C4-2B (cell line): ENCODE measurements at regions not wholly inside any gene's neighbourhood (a gene's known extent, or its start where the extent isn't known, plus 50 kb on each side); places are given as distances from the start of the nearest gene placed in this dataset.

ENCODE experiments used
- H3K27ac ChIP-seq: fragments of 450-650 bp; 2 replicates; pipeline ENCODE4 v1.5.1; 2017
- ZFX ChIP-seq: fragments of 450-650 bp; IDR thresholded peaks from 2 replicates; pipeline ENCODE4 v1.6.1; 2017
- TF ChIP-seq, protein P1 (sequence below): fragments of 450-650 bp; conservative IDR thresholded peaks from 2 replicates; pipeline ENCODE4 v1.5.1; 2017; ENCODE audit warnings: mild to moderate bottlenecking

DNA sequence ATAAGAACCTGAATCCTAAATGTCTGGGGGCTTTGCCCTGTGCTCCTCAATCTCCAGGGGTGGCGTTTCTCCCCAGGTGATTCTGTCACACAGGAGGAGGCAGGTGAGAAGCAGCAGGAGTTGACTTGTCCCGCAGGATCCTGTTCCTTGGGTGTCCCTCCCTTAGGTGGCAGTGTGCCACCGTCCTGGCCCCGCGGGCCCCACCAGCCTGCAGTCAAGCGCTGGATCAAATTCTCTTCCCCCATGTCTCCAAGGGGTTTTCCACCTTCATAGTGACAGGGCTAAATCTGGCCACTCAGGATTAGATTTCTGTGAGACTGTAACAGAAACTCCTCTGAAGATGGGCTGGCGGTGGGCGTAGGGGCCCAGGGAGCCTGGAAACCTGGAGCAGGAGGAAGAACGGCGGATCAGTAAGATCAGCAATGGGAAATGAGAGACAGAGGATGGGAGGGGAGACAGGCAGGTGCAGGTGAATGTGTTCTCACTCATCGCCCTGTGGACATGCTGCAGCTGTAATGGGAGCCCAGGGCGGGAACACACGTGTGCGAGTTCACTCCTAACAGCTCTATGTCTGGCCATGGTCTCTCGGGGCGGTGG is 329.2 kb upstream of the COBL start:
- H3K27ac ChIP-seq = no peak overlapping the region
- TF ChIP-seq ZFX = no peak
- TF ChIP-seq, protein P1, sequence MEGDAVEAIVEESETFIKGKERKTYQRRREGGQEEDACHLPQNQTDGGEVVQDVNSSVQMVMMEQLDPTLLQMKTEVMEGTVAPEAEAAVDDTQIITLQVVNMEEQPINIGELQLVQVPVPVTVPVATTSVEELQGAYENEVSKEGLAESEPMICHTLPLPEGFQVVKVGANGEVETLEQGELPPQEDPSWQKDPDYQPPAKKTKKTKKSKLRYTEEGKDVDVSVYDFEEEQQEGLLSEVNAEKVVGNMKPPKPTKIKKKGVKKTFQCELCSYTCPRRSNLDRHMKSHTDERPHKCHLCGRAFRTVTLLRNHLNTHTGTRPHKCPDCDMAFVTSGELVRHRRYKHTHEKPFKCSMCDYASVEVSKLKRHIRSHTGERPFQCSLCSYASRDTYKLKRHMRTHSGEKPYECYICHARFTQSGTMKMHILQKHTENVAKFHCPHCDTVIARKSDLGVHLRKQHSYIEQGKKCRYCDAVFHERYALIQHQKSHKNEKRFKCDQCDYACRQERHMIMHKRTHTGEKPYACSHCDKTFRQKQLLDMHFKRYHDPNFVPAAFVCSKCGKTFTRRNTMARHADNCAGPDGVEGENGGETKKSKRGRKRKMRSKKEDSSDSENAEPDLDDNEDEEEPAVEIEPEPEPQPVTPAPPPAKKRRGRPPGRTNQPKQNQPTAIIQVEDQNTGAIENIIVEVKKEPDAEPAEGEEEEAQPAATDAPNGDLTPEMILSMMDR = no peak

DNA sequence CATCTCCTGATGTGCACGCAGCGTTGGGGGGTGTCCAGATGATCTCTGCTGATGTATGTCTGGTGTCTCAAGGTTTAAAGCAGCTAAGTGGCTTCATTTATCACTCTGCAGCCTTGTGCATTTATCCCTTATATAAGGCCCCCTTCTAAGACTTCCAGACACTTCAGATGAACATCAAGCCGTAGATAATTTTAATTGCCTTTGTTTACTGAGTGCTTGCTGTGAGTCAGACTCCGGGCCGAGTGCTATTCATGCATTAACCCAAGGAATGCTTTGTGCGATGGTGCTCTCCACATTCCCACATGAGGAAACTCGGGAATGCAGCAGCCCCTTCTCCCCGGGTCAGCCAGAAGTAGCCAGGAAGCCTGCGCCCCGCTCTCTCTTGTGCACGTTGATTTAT is 328.6 kb upstream of the COBL start:
- peak overlapping the region; percentile 57 for H3K27ac ChIP-seq
- no peak for TF ChIP-seq ZFX
- TF ChIP-seq, protein P1 = no peak

DNA sequence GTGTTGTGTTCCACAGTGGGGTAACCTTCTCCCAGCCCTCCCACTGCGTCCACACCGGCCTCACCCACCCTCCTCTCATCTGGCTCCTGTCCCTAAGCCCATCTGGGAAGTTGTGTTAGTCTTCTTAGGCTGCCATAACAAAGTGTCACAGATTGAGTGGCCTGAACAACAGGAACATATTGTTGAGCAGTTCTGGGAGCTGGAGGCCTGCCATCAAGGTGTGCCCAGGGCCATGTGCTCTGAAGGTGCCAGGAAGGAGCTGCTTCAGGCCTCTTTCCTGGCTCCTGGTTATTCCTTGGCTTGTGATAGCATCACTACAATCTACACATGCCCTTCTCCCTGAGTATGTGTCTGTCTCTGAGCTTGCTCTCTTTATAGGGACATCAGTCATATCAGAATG is 327.6 kb upstream of the COBL start:
- H3K27ac ChIP-seq = peak overlapping the region; percentile 57
- no peak for TF ChIP-seq ZFX
- TF ChIP-seq, protein P1 = no peak

DNA sequence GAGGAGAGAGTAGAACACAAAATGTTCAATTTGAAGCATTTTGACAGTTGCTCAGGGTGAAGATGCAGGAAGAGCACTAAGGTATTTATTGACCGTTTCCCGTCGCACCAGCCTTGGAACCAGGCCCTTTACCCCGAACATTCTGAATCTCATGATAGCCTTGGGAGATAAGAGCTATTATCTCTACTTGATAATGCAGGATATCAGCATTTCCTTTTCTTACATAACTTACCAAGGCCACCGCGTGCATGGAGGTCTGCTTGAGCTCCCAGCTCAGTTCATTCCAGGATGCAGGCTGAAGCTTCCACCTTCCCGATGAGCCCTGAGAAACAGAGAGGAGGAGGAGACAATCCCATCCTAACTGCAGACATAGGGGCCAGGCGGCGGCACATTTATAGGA is 324.2 kb upstream of the COBL start:
- peak overlapping the region; percentile 30; the same call in 1 of the 2 replicates for H3K27ac ChIP-seq
- TF ChIP-seq, protein P1 = no peak
- no peak for TF ChIP-seq ZFX

DNA sequence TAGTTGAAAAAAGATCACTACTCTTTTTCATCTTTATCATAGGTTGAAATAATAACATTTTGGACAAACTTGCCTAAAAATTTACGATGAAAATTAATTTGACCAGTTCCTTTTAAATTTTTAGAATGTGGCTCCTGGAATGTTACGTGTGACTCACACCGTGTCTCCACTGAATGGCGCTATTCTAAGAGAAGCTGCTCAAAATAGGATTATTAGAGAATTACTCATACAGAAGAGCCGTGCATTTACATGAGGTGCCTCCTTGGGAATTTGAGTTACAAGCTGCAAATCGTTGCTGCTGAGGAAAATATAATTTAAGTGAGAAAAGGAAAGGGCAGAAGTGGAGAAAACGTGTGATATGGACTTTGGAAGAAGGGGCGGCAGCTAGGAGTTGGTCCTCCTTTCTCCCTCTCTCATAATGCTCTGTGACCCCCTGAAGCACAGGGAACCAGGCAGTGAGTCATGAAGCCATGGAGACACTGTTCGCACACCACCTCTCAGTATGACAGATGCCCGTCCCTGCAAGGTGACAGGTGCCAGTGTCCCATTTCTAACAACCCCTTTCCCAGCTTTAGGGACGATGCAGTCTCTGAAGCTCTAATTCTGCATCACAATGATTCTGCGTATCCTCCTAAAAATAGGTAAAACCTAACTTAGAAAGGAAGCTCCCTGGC is 323.2 kb upstream of the COBL start:
- TF ChIP-seq, protein P1 = no peak
- TF ChIP-seq ZFX = no peak
- peak overlapping the region; percentile 30; the same call in 1 of the 2 replicates for H3K27ac ChIP-seq

DNA sequence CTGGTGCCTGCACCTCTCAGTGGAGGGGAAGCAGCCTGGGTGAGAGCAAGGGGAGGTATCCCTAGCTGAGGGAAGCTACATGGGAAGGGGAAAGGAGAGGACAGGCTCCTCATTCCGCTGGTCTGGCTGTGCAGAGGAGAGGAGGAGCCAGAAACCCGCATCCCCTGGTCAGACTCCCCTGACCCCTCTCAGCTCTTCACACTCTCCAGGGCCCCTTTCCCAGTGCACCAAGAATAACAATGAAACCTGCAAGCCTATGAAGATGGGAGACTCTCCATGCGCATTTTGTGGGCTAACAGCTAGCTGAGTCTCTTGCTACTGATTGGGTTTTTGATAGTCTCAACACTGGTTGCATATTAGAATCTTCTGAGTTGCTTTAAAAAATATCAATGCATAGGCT is 319.9 kb upstream of the COBL start:
- H3K27ac ChIP-seq = peak overlapping the region; percentile 73
- TF ChIP-seq, protein P1 = no peak
- no peak for TF ChIP-seq ZFX

DNA sequence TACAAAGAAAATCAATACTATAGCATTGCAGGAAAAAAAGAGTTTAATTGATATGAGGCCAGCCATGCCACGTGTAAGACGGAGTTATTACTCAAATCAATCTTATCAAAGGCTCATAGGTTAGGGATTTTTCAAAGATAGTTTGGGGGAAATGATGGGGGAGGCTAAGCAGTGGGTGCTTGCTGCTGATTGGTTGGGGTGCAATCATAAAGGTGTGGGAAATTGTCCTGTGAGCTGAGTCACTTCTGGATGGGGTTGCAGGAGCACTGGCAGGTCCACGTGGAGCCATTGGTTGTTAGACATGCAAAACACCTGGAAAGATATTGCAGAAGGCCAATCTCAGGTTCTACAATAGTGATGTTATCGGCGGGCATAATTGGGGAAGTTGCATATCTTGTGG is 319.2 kb upstream of the COBL start:
- no peak for TF ChIP-seq ZFX
- TF ChIP-seq, protein P1 = no peak
- H3K27ac ChIP-seq = peak overlapping the region; percentile 73
